ENCODE measurements at regions not wholly inside any gene's neighbourhood (a gene's known extent, or its start where the extent isn't known, plus 50 kb on each side); places are given as distances from the start of the nearest gene placed in this dataset.
"Not testable (repeated sequence)": the region's sequence is repeated elsewhere in the genome, so short reads cannot be mapped to it uniquely, and the experiment has no call there.

GRCh38 chr3:110905121-110905520, 166.5 kb upstream of the NECTIN3 start:
- DNase-seq = no peak

GRCh38 chr3:110909839-110910238, 161.8 kb upstream of the NECTIN3 start:
- DNase-seq = no peak

- no peak for DNase-seq
These were observed 161.2 kb upstream of the NECTIN3 start for GRCh38 chr3:110910346-110910955.

GRCh38 chr3:110918963-110919362, 152.7 kb upstream of the NECTIN3 start:
- DNase-seq = no peak

GRCh38 chr3:110925798-110926197, 145.8 kb upstream of the NECTIN3 start:
- no peak for DNase-seq

- DNase-seq = no peak
These were observed 143.5 kb upstream of the NECTIN3 start for GRCh38 chr3:110928016-110928662.

- peak; percentile 31 for DNase-seq
These were observed 141.8 kb upstream of the NECTIN3 start for GRCh38 chr3:110929816-110930215.

GRCh38 chr3:110932567-110932966, 139.0 kb upstream of the NECTIN3 start:
- peak; percentile 47 for DNase-seq

GRCh38 chr3:110933821-110934426, 137.7 kb upstream of the NECTIN3 start:
- peak; percentile 55 for DNase-seq

GRCh38 chr3:110938629-110939028, 133.0 kb upstream of the NECTIN3 start:
- no peak for DNase-seq

- DNase-seq = no peak
These were observed 131.6 kb upstream of the NECTIN3 start for GRCh38 chr3:110940055-110940454.

GRCh38 chr3:110944782-110945181, 126.8 kb upstream of the NECTIN3 start:
- no peak for DNase-seq

- DNase-seq = no peak
These were observed 124.8 kb upstream of the NECTIN3 start for GRCh38 chr3:110946810-110947209.

GRCh38 chr3:110949194-110949593, 122.4 kb upstream of the NECTIN3 start:
- DNase-seq = not testable (repeated sequence)

GRCh38 chr3:110955301-110955880, 116.2 kb upstream of the NECTIN3 start:
- DNase-seq = peak; percentile 59

GRCh38 chr3:110956081-110956480, 115.5 kb upstream of the NECTIN3 start:
- no peak for DNase-seq

- DNase-seq = no peak
These were observed 114.2 kb upstream of the NECTIN3 start for GRCh38 chr3:110957247-110958025.

GRCh38 chr3:110958313-110959147, 113.1 kb upstream of the NECTIN3 start:
- DNase-seq = no peak

- DNase-seq = no peak
These were observed 105.6 kb upstream of the NECTIN3 start for GRCh38 chr3:110965976-110966375.

- DNase-seq = no peak
These were observed 104.5 kb upstream of the NECTIN3 start for GRCh38 chr3:110966966-110967663.

- DNase-seq = no peak
These were observed 103.5 kb upstream of the NECTIN3 start for GRCh38 chr3:110968076-110968475.

Data from EL (cell line).